OCI-LY7 (cell line): ENCODE measurements at regions not wholly inside any gene's neighbourhood (a gene's known extent, or its start where the extent isn't known, plus 50 kb on each side); places are given as distances from the start of the nearest gene placed in this dataset.

ENCODE experiments used
- BruUV-seq: library from RNA; stranded (reverse); fragments of 400-500 nt; replicated peaks from 2 replicates; lab custom pipeline; 2021; lab: Mats Ljungman, UMichigan
- CTCF ChIA-PET: fragments of 300-600 bp; sonication (Branson Sonifier 250); formaldehyde crosslinking; loops from one replicate; lab custom pipeline; 2022; ENCODE audit warnings: antibody characterized with exemption; ENCODE audit not compliant: unreplicated experiment; lab: Charles Lee
- POLR2A ChIA-PET: fragments of 300-600 bp; sonication (Branson Sonifier 250); formaldehyde crosslinking; loops from one replicate; lab custom pipeline; 2022; ENCODE audit warnings: antibody characterized with exemption; lab: Charles Lee
- DNase-seq: peaks from one replicate; pipeline ENCODE4 v3.0.0-alpha.2; 2015; ENCODE audit warnings: low spot score
- H2AFZ ChIP-seq: fragments of 200-600 bp; sonication (generic), shearing (Covaris generic); 2 replicates; pipeline ENCODE4 v1.6.1; 2014; ENCODE audit warnings: mild to moderate bottlenecking, antibody characterized with exemption, low read length, moderate library complexity
- H3K27ac ChIP-seq: fragments of 200-600 bp; sonication (generic); 2 replicates; pipeline ENCODE4 v1.5.1; 2014; ENCODE audit warnings: mixed run types, low read depth, mild to moderate bottlenecking, moderate library complexity, low read length, inconsistent platforms; ENCODE audit not compliant: poor library complexity, severe bottlenecking
- H3K36me3 ChIP-seq: fragments of 200-600 bp; sonication (generic); 2 replicates; pipeline ENCODE4 v1.6.1; 2014; ENCODE audit warnings: mild to moderate bottlenecking, antibody characterized with exemption, low read length, moderate library complexity, mixed read lengths; ENCODE audit not compliant: insufficient read depth
- H3K4me1 ChIP-seq: fragments of 200-600 bp; sonication (generic); 2 replicates; pipeline ENCODE4 v1.5.1; 2014; ENCODE audit warnings: mild to moderate bottlenecking, low read length; ENCODE audit not compliant: insufficient read depth, poor library complexity, severe bottlenecking
- H3K4me2 ChIP-seq: fragments of 200-600 bp; sonication (generic); 2 replicates; pipeline ENCODE4 v1.6.1; 2014; ENCODE audit warnings: mild to moderate bottlenecking, low read length
- H3K4me3 ChIP-seq: fragments of 200-600 bp; sonication (generic); 2 replicates; pipeline ENCODE4 v1.5.1; 2014; ENCODE audit warnings: mild to moderate bottlenecking, low read depth, low read length; ENCODE audit not compliant: poor library complexity, severe bottlenecking
- H3K79me2 ChIP-seq: fragments of 200-600 bp; sonication (generic); 2 replicates; pipeline ENCODE4 v1.6.1; 2016; ENCODE audit warnings: low read depth, mild to moderate bottlenecking, low read length, moderate library complexity, mixed read lengths; ENCODE audit not compliant: insufficient read depth
- H3K9me2 ChIP-seq: fragments of 200-600 bp; sonication (generic); 2 replicates; pipeline ENCODE4 v1.6.1; 2016; ENCODE audit warnings: mild to moderate bottlenecking, low read length, mixed read lengths; ENCODE audit not compliant: insufficient read depth
- H3K9me3 ChIP-seq: fragments of 200-600 bp; sonication (generic); 2 replicates; pipeline ENCODE4 v1.6.1; 2014; ENCODE audit warnings: mild to moderate bottlenecking, mixed run types, low read length, mixed read lengths
- H4K20me1 ChIP-seq: fragments of 200-600 bp; sonication (generic); 2 replicates; pipeline ENCODE4 v1.6.1; 2014; ENCODE audit warnings: mild to moderate bottlenecking, antibody characterized with exemption, low read length, moderate library complexity, mixed read lengths; ENCODE audit not compliant: insufficient read depth
- CTCF ChIP-seq: fragments of 200-600 bp; sonication (generic); conservative IDR thresholded peaks from 2 replicates; pipeline ENCODE4 v1.5.1; 2014; ENCODE audit warnings: mild to moderate bottlenecking, antibody characterized with exemption, low read length, moderate library complexity, mixed read lengths
- EZH2phosphoT487 ChIP-seq: fragments of 200-600 bp; sonication (generic); IDR thresholded peaks from 2 replicates; pipeline ENCODE4 v1.6.1; 2018; ENCODE audit warnings: low read depth, borderline replicate concordance, mild to moderate bottlenecking, mixed run types, antibody characterized with exemption, low read length, moderate library complexity, mixed read lengths
- intact Hi-C: fragments of 100-400 bp; cut with micrococcal nuclease; formaldehyde crosslinking; loops from one replicate; pipeline ENCODE4 v1.10.0; 2022; ENCODE audit not compliant: unreplicated experiment

GRCh38 chr22:49072996-49073645, 754.6 kb downstream of the BRD1 start:
- Histone ChIP-seq H3K4me2 (no peak overlapping the region), H3K9me3 (no peaks in the 10 kb centered on the region), H3K27ac (no peak overlapping the region), H4K20me1 (no peaks in the 10 kb centered on the region), H3K4me3 (no peak overlapping the region), H3K4me1 (no peaks in the 10 kb centered on the region), H3K9me2 (no peaks in the 10 kb centered on the region), H3K79me2 (no peaks in the 10 kb centered on the region), H3K36me3 (no peaks in the 10 kb centered on the region), H2AFZ (no peak overlapping the region)
- DNase-seq, result no peak
- intact Hi-C loops, result no loop called here
- TF ChIP-seq EZH2phosphoT487 (no peak), CTCF (no peak)
- BruUV-seq, result no TSS peak
- POLR2A ChIA-PET, result no interaction called here
- CTCF ChIA-PET, result no interaction called here

GRCh38 chr22:49070501-49070900, 757.2 kb downstream of the BRD1 start:
- Histone ChIP-seq H3K4me3 (no peak overlapping the region), H3K9me3 (no peaks in the 10 kb centered on the region), H3K9me2 (no peaks in the 10 kb centered on the region), H4K20me1 (no peaks in the 10 kb centered on the region), H3K79me2 (no peaks in the 10 kb centered on the region), H3K27ac (no peak overlapping the region), H2AFZ (no peak overlapping the region), H3K36me3 (no peaks in the 10 kb centered on the region), H3K4me2 (no peak overlapping the region), H3K4me1 (no peaks in the 10 kb centered on the region)
- POLR2A ChIA-PET, result no interaction called here
- no TSS peak for BruUV-seq
- CTCF ChIA-PET, result no interaction called here
- intact Hi-C loops, result no loop called here
- TF ChIP-seq EZH2phosphoT487, result no peak
- TF ChIP-seq CTCF, result no peak
- no peak for DNase-seq

GRCh38 chr22:49068861-49069500, 758.7 kb downstream of the BRD1 start:
- no peaks in the 10 kb centered on the region for H3K9me2 ChIP-seq
- ChIA-PET CTCF (no interaction called here), POLR2A (no interaction called here)
- H3K9me3 ChIP-seq, result no peaks in the 10 kb centered on the region
- BruUV-seq, result no TSS peak
- H3K79me2 ChIP-seq, result no peaks in the 10 kb centered on the region
- intact Hi-C loops, result no loop called here
- H3K36me3 ChIP-seq, result no peaks in the 10 kb centered on the region
- no peak for DNase-seq
- no peak overlapping the region for H2AFZ ChIP-seq
- no peaks in the 10 kb centered on the region for H4K20me1 ChIP-seq
- H3K27ac ChIP-seq, result no peak overlapping the region
- H3K4me3 ChIP-seq, result no peak overlapping the region
- H3K4me1 ChIP-seq, result no peaks in the 10 kb centered on the region
- no peak overlapping the region for H3K4me2 ChIP-seq
- TF ChIP-seq CTCF (no peak), EZH2phosphoT487 (no peak)
